Stimulated activated CD4-positive, alpha-beta T cell treated with anti-CD3 and anti-CD28 coated beads, Interleukin-15, amount 100 ng/mL, for 24 hours (primary cell): ENCODE measurements at regions not wholly inside any gene's neighbourhood (a gene's known extent, or its start where the extent isn't known, plus 50 kb on each side); places are given as distances from the start of the nearest gene placed in this dataset.
A peak's percentile ranks its signal among the peaks of the same experiment; 100 is the strongest.

Experiments used
- DNase-seq: peaks from one replicate; pipeline ENCODE4 v3.0.0-alpha.2; 2020

GRCh38 chr5:133760532-133760931, 148.2 kb upstream of the FSTL4 start:
- DNase-seq = no peak

DNA sequence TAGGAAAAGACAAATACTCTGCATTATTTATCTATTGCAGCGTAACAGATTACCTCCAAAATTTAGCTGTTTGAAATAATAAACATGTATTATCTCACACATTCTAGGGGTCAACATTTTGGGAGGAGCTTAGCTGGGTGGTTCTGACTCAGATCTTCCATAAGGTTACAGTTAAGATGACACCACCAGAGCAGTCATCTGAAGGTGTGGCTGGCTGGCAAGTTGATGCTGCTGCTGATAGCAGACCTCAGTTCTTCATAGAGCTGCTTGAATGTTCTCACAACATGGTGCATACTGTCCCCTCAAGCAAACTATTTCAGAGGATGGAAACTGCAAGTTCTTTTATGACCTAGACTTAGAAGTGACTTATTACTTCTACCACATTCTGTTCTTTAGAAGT, 146.3 kb upstream of the FSTL4 start:
- peak; percentile 7 for DNase-seq

DNA sequence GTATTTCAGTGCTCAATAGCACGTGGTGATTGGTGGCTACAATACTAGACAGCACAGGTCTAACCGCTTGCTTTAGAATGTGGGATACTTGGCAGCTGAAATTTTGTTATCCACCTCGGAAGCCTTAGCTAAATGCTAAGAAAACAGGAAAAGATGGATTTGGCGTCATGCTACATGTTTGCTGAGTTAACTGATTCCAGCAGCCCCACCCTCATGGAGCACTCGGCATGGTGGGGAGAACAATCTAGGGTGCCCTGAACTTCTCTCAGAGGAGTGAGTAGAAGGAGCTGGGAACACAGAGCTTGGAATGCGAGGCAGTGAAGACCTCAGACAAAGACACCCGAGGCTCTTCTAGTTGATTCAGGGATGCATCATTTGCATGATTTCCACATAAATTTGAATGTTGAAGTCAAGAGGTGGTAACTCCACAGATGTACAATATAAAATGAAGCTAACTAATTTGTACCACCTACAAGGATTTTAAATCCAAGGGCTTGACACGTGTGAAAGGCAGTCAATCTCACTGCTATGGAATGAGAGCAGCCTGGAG, 145.1 kb upstream of the FSTL4 start:
- no peak for DNase-seq

DNA sequence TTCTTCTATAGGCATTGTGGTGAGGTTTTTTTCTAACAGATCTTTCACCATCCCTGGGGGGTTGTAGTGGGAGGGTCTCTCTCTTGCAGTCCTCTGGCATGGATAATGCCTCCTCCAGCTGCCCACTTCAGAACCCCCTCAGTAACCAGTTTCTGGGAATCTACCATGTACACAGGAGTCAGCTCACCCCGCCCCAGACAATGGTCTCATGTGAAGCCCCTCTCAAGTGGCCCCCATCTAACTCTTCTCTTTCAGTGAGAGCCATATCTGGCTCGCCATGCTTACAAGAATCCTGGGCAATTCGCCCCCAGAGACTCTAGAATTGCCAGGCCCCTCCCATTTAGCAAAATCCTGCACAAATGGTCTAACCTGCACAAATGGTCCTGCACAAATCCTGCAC, 144.4 kb upstream of the FSTL4 start:
- DNase-seq = no peak

DNA sequence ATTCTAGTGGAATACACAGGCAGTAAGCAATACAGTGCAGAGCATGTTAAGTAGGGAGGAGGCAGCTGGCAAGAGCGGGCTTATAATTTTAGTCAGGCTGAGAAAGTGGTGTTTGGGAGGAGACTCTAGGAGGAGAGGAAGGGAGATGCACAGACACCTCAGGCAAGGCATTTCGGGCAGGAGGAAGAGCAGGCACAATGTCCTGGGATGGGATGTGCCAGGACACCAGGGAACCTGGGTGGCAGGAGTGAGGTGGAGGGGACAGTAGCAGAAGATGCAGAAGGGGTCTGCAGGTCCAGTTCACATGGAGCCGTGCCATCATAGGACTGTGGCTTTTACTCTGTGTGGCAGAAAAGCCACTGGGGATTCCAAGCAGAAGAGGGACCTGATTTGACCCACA, 143.7 kb upstream of the FSTL4 start:
- no peak for DNase-seq

DNA sequence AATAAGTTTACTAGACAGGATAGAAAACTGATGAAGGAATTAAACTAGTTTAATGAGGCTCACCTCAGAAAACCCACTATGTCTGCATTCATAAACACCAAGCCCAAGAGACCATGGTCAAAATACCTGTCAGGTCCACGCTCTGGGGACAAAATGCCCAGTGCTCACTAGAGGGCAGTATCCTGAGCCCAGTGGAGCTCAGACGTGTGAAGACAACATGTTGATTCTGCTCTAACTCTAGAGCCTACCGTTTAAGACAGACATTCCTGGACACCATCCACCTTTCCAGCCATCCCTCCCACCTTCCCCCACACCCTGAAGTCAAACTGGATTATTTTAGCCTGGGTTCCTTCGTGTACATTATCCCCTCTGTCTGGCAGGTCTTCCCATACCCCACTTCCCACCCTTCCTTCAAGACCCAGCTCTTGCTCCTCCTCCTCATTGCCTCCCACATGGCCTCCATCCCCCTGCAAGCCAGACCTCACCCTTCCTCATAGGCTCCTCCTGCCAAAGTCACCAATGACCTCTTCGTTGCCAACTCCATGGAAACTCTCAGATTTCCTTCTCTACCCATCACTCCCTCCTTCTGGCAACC, 142.3 kb upstream of the FSTL4 start:
- DNase-seq = peak; percentile 46

GRCh38 chr5:133753856-133754255, 141.5 kb upstream of the FSTL4 start:
- no peak for DNase-seq

DNA sequence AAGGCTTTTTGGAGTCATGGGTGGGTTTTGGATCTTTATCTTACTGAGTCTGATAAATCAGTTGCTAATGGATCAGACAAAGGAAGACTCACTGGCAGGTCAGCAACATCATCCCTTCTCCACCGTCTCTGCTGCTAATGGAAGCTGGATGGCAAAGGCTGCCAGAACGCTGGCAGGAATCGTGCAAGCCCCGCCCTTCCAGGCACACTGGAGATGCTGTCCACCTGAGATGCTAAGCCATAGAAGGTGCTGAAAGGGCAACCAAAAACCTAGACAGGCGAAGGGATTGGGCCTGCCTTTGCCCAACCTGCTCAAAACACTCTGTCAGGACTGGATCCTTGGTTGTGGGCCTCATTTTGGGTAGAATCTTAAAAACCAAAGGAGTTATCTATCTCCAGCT, 139.5 kb upstream of the FSTL4 start:
- no peak for DNase-seq

DNA sequence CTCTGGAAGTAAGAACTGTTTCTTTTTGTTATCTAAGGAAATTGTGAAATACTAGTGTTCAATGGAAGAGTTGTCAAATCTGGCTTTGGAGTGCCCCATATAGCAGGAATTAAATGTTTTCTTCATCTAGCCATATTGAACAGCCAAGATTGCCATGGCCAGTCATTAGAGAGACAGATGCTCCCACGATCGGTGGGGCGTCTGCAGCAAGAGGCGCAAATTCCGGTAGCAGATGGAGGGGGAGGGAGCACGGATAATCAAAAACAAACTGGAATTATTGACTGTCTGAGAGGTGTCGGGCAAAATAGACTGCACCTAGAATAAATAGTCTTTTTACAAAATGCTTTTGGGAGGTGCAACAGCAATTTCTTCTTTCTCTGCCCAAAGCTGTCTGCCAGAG, 139.1 kb upstream of the FSTL4 start:
- no peak for DNase-seq

DNA sequence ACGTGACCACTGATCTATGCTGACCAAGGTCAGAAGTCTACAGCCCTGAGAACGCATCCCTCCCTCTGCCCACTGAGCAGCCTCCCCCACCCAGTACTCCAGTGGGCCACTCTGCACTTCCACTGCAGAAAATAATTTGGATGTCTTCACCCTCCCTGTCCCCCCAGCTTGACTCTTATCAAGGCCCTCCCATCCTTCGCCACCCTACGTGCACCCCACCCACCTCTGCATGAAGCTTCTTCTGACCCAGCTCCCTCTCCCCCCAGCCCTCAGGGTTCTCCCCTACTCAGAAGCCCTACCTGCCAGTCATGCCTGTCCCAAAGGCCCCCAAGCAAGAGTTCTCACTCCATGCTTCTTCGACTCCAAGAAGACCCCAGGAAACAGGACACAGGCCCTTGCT, 138.5 kb upstream of the FSTL4 start:
- DNase-seq = no peak

DNA sequence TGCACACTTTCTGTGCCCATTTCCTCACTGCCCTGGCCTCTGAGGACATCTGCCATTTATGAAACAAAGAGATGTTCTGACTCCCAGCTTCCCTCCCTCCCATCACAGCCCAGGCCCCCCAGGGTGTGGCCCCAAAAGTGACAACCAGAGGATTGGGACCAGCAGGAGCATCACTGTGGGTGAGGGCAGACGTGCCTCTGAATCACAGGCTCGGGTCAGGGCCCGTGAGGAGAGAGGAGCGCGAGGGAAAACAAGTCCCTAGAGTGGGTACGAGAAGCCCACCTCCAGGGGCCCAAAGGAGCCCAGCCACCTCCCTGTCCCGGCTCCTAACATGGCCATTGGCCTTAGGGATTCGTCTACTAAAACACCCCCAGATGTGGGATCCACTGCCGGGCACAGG, 138.0 kb upstream of the FSTL4 start:
- no peak for DNase-seq

DNA sequence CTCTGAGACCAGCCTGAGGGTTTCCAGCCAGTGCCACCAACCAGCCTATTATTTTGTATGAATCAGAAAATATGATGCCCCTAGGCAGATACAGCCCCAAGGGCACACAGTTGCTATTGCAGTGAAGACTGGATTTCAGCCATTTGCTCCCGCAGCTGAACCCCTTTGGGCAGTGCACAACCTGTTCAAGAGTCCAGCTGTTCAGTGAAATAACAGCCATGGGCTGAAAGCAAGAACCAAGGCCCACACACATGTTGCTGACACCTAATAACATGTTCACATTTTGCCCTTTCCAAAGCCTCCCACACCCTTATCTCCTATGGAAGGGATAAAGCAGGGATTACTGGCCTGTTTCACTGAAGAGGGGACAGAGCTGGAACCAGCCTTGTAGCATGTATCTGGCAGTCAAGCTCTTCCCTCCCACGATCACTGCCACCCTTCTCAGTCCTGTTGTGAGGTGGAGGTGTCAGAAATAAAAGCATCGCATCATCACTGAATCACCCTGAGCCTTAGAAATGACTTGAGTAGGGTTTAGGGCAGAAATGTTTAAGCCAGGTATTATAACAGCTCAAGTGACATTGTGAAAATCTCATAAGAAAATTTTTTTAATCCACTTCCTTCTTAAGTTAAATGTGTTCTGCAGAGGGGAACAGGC, 137.1 kb upstream of the FSTL4 start:
- no peak for DNase-seq

DNA sequence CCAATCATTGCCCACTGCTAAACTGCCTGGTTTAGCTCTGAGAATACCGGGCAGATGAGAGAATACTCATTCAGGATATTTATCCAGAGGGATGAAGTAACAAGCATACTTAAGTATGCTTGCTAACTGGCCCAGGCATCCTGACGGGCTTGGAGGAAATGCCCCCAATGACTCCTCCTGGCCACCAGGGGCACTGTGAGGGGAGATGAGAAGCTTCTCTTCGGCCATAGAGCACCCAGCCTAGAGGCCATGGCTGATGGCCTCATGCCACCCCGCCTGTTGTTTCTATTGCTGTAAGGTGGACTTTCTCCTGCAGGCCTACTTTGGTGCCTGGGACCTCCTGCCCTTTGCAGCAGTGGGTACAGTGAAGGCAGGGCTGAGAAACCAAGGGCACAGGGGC, 134.5 kb upstream of the FSTL4 start:
- peak; percentile 33 for DNase-seq

GRCh38 chr5:133744960-133745308, 132.6 kb upstream of the FSTL4 start:
- no peak for DNase-seq

GRCh38 chr5:133744051-133744959, 132.0 kb upstream of the FSTL4 start:
- no peak for DNase-seq

DNA sequence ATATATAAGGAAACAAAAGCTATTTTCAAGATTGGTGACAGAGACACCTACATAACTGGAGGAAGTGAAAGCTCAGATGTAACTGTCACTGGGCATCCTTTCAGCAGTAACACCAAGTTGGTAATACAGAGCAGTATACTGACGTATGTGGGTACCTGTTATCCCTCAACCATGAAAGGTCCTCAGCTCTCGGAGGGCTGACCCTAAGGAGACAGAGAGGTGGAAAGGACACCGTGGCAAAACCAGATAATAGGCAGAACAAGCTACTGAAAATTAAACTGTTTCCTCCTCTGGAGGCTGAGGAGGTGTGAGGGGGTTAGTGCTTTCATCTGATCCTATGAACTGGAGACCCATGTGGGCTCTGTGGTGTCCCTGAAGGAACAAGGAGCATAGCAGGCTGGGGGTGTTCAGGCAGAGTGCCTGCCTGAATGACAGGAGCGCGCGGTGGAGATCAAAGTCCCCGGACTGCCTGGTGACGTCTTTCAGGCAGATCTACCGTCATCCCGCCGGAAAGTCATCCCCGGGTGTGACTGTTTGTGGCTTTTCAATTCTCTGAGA, 130.2 kb upstream of the FSTL4 start:
- no peak for DNase-seq

- DNase-seq = no peak
These were observed 129.5 kb upstream of the FSTL4 start for GRCh38 chr5:133741818-133742355.

DNA sequence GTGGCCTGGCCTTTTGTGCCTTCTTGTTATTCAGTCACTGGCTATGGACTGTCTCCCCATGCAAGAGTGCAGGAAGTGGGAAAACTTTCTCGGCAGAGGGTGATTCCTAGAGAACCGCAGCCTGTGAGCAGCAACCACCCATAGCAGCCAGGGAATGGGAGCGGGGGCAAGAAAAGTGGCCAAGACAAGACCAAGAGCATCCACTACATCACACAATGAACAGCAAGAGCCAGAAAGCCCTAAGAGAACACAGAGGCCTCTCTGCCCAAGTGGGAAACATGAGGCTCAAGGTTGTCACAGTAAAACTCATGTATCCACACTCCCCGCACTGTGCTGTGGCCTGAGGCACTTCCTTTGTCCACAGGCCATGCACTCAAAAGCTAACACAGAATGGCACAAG, 129.1 kb upstream of the FSTL4 start:
- DNase-seq = no peak

- DNase-seq = no peak
These were observed 126.9 kb upstream of the FSTL4 start for GRCh38 chr5:133739181-133739780.

GRCh38 chr5:133738271-133738670, 125.9 kb upstream of the FSTL4 start:
- DNase-seq = no peak

GRCh38 chr5:133736512-133736911, 124.2 kb upstream of the FSTL4 start:
- no peak for DNase-seq

GRCh38 chr5:133735346-133735745, 123.0 kb upstream of the FSTL4 start:
- DNase-seq = no peak

GRCh38 chr5:133734916-133735315, 122.6 kb upstream of the FSTL4 start:
- DNase-seq = no peak
